GM19035 (cell line): ENCODE measurements at regions not wholly inside any gene's neighbourhood (a gene's known extent, or its start where the extent isn't known, plus 50 kb on each side); places are given as distances from the start of the nearest gene placed in this dataset.
"Not testable (repeated sequence)": the region's sequence is repeated elsewhere in the genome, so short reads cannot be mapped to it uniquely, and the experiment has no call there.

Source experiments
- ATAC-seq: cut with Tn5 transposase; IDR thresholded peaks from one replicate; pipeline ENCODE4 v1.9.1; 2021; ENCODE audit not compliant: unreplicated experiment

DNA sequence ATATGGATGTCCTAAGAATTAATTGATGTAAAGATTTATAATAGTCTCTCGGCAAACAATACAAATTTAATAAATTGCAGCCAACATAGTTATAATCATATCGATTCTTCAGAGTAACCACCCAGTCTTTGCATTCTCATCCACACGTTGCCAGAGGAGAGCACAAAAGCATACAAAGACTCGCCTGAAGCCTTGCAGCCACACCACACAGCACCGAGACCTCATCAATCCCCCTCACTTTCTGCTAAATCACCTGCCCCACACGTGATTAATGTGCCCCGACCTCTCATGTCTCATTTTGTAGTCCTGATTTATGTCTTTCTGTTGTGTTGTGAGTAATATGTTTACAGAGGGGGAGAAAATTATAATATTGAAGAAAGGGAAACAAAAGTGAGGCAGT, 510.4 kb downstream of the TRIML1 start:
- no peak for ATAC-seq

DNA sequence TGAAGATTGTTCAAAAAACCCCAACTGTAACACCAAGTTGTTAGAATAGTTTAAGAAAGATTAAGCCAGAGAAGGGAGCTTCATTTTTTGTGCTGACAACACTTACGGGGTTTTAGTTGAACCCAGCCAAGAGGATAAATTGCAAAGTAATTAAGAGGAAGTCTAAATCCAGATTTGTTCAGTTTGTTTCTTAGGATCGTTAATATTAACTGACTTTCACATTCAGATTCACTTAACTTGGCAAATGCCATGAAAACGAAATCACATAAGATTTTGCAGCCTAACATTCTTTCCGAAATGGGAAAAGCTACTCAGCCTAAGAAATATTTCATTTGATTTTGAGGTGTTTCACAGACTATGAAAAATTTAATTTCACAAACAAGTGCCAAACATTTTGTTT, 511.3 kb downstream of the TRIML1 start:
- no peak for ATAC-seq

DNA sequence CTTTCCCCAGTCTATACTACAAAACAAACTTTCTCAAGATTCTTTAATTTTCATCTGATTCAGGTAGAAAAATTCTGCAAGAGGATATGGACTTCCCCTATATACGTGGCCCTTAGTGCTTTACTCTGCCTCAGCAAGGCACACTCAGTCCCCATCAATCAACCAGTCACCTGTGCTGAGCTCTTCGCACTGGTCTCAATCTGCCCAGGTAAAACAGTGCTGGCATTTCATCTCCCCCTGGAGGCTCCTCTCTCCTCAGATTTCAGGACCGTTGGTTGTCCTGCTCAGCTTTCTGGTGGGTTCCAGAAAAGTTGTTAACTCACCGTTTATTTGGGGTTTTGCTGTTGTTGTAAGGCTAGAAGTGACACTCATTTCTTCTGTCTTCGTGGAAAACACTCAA, 518.1 kb downstream of the TRIML1 start:
- no peak for ATAC-seq

- no peak for ATAC-seq
Measured at GRCh38 chr4:188658958-188659522, 519.8 kb downstream of the TRIML1 start.

- no peak for ATAC-seq
Measured at GRCh38 chr4:188660796-188661195, 521.6 kb downstream of the TRIML1 start.

GRCh38 chr4:188661502-188661901, 522.3 kb downstream of the TRIML1 start:
- no peak for ATAC-seq

DNA sequence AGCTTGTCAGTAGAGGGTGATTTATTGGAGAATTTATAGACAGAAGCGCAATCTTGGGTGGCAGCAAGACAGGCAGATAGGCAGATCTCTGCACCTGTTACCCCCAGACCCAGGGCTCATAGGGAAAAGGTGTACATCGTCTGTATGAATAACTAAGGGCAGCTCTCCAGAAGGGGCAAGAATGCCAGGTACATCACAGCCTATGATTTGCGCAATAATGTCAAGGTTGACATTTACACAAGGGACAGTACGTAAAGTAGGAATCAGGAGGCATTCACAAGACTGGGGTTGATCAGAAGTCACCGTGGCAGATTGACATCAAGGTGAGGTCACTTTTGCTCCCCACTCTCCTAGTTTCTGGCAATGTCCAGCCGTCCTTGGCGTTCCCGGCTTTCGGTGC, 524.1 kb downstream of the TRIML1 start:
- ATAC-seq, result no peak

- no peak for ATAC-seq
Measured at GRCh38 chr4:188665491-188666457, 526.5 kb downstream of the TRIML1 start.

- not testable (repeated sequence) for ATAC-seq
Measured at GRCh38 chr4:188678691-188679090, 539.5 kb downstream of the TRIML1 start.

DNA sequence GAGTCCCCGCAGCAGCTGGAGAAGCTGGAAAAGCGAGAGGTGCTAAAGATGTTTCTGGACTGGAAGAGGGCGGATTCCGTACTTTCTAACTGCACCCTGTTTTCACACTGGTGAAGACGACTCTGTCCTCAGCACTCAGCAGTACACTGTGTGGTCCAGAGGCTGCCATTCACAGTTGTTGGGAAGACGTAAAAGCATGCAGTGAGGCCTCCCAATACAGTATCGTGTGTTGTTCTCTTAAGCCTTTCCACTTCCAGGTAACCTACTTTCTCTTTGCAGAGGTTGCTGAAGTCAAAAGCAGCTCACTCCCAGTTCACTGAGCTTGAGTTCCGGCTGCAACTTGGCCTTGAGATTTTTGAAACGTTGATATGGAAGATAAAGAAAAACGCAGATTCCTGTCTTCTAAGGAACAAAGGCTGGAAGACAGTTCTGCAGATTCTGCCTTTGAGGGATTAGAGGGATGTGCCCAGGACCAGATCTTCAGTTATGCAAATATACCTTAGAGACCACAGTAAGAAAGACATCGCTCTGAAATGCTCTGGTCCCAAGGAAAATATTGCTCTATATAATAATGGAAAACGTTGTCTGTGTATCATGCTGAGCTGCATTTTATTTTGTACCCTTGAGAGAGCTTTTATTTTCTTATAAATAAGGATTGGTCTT, 540.9 kb downstream of the TRIML1 start:
- no peak for ATAC-seq

DNA sequence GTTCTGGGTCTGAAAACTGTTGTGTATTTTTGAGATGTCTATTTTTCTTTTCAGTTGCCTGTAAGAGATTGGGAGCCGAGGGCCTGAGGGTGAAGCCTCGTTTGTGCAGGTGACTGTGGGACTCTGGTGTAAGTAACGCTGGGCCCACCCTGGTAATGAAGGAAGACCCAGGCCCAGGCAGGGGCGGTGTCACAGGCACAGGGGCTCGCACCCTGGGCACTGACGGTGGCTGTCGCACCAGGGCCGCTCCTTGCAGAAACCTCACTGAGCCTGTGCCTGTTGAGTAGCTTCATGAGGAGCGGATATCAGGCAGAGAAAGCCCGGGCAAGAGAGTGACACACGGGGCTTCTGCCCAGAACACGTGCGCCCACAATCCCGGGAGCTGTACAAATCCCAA, 541.4 kb downstream of the TRIML1 start:
- ATAC-seq, result no peak

GRCh38 chr4:188682321-188682720, 543.1 kb downstream of the TRIML1 start:
- ATAC-seq, result no peak

GRCh38 chr4:188683571-188683970, 544.3 kb downstream of the TRIML1 start:
- ATAC-seq, result no peak

DNA sequence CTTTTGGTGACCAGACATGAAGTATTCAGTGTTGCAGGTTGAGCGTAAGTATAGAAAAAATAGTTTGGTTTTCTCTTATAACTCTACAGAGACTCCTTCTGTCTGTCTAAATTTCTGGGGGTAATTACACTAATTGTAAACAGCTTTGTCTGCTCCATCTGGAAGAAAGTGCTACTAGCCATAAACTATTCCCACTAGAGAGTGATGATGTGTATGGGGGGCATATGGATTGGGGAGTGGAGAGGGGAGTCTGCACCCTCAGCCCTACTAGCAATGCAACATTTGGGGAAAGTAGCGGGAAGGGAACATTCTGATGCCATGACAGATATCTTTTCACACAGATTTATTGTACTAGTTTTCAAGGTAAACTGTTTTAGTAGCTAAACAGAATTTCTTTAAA, 549.7 kb downstream of the TRIML1 start:
- ATAC-seq, result no peak

- ATAC-seq, result no peak
Measured at GRCh38 chr4:188691811-188692210, 552.6 kb downstream of the TRIML1 start.

GRCh38 chr4:188695261-188695660, 556.0 kb downstream of the TRIML1 start:
- no peak for ATAC-seq

- ATAC-seq, result no peak
Measured at GRCh38 chr4:188697243-188697642, 558.0 kb downstream of the TRIML1 start.

GRCh38 chr4:188701952-188702351, 562.7 kb downstream of the TRIML1 start:
- ATAC-seq, result no peak

DNA sequence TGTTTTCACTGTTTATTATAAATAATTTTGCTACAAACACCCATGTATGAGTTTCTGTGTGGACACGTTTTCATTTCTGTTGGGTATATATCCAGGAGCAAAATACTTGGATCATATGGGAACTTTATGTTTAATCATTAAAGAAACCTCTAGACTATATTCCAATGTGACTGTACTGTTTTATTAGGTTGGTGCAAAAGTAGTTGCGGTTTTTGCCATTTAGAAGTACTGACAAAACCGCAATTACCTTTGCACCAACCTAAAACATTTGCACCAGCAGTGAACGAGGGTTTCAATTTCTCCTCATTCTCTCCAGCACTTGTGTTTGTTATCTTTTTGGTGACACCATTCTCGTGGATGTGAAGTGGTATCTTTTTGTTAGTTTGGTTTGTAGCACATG, 565.0 kb downstream of the TRIML1 start:
- ATAC-seq, result no peak

DNA sequence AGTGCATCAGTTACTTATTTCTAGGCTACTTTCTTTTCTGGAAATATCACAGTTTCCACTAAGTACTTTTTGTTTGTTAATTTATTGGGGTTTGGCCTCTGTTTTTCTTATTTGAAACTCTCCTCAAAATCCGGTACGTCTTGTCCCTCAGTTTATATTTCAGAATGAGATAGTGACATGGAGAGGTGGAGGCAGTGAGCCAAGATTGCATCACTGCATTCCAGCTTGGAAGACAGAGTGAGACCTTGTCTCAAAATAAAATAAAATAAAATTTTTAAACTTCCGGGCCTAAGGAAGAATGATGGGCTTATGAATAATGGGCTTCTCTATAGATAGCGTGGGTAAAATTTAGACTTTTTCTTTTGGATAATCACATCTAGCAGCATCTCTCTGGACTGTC, 567.8 kb downstream of the TRIML1 start:
- no peak for ATAC-seq

- no peak for ATAC-seq
Measured at GRCh38 chr4:188714501-188714900, 575.3 kb downstream of the TRIML1 start.

GRCh38 chr4:188714907-188715306, 575.7 kb downstream of the TRIML1 start:
- ATAC-seq, result no peak
